ENCODE measurements at regions not wholly inside any gene's neighbourhood (a gene's known extent, or its start where the extent isn't known, plus 50 kb on each side); places are given as distances from the start of the nearest gene placed in this dataset.
"Not testable (repeated sequence)": the region's sequence is repeated elsewhere in the genome, so short reads cannot be mapped to it uniquely, and the experiment has no call there.

GRCh38 chr2:10223932-10224720 lies 78.6 kb upstream of the HPCAL1 start:
- DNase-seq (ENCODE audit: low spot score) = no peak

GRCh38 chr2:10224734-10225133 lies 78.0 kb upstream of the HPCAL1 start:
- no peak for DNase-seq (ENCODE audit: low spot score)

GRCh38 chr2:10225291-10226037 lies 77.2 kb upstream of the HPCAL1 start:
- no peak for DNase-seq (ENCODE audit: low spot score)

GRCh38 chr2:10226038-10226724 lies 76.5 kb upstream of the HPCAL1 start:
- no peak for DNase-seq (ENCODE audit: low spot score)

GRCh38 chr2:10228611-10229365 lies 73.9 kb upstream of the HPCAL1 start:
- DNase-seq (ENCODE audit: low spot score) = no peak

- no peak for DNase-seq (ENCODE audit: low spot score)
Measured at GRCh38 chr2:10229462-10230099, 73.1 kb upstream of the HPCAL1 start.

- DNase-seq (ENCODE audit: low spot score) = no peak
Measured at GRCh38 chr2:10230499-10230898, 72.2 kb upstream of the HPCAL1 start.

- DNase-seq (ENCODE audit: low spot score) = not testable (repeated sequence)
Measured at GRCh38 chr2:10230921-10231320, 71.8 kb upstream of the HPCAL1 start.

GRCh38 chr2:10231551-10232085 lies 71.1 kb upstream of the HPCAL1 start:
- DNase-seq (ENCODE audit: low spot score) = no peak

- no peak for DNase-seq (ENCODE audit: low spot score)
Measured at GRCh38 chr2:10232096-10232815, 70.4 kb upstream of the HPCAL1 start.

- DNase-seq (ENCODE audit: low spot score) = no peak
Measured at GRCh38 chr2:10233131-10234012, 69.3 kb upstream of the HPCAL1 start.

- DNase-seq (ENCODE audit: low spot score) = no peak
Measured at GRCh38 chr2:10234013-10234306, 68.7 kb upstream of the HPCAL1 start.

GRCh38 chr2:10234409-10235094 lies 68.2 kb upstream of the HPCAL1 start:
- no peak for DNase-seq (ENCODE audit: low spot score)

- no peak for DNase-seq (ENCODE audit: low spot score)
Measured at GRCh38 chr2:10235099-10235908, 67.4 kb upstream of the HPCAL1 start.

- no peak for DNase-seq (ENCODE audit: low spot score)
Measured at GRCh38 chr2:10235909-10236550, 66.7 kb upstream of the HPCAL1 start.

- no peak for DNase-seq (ENCODE audit: low spot score)
Measured at GRCh38 chr2:10236571-10237391, 65.9 kb upstream of the HPCAL1 start.
